ENCODE measurements at regions not wholly inside any gene's neighbourhood (a gene's known extent, or its start where the extent isn't known, plus 50 kb on each side); places are given as distances from the start of the nearest gene placed in this dataset.

DNA sequence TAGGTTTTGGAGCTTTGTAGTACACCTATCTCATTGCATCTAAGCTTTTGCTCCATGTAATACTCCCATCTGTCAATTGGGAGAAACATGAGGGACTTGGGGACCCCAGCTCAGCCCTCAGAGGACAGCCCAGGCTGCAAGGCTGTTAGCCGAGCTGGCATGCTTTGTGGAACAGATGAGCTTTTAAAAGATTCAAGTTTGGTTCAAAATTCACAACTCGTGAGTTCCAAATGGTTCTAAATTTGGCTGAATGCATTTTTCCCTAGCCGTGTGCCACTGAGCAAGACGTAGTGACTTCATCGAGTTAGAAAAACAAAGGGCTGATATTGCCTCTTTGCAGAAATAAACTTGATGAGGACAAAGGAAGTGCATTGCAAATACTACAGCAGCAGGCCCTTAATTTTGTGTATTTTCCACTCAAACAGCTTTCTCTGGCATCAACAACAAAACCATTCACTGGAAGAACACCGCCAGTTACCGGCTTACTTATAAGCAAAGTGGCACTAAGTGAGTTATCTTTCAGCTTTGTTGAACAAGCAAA lies 165.0 kb upstream of the HS3ST1 start:
- intact Hi-C loops (cut with micrococcal nuclease): no loop called here
- Mint-ChIP-seq H3K9me3 (no peaks in the 10 kb centered on the region), H3K27ac (no peak overlapping the region), H3K36me3 (ENCODE audit: low read depth) (no peaks in the 10 kb centered on the region), H3K27me3 (ENCODE audit: low read depth) (no peaks in the 10 kb centered on the region), H3K4me1 (ENCODE audit: low read depth) (peaks cover 4% of the 10 kb centered on the region), H3K4me3 (ENCODE audit: low read depth) (no peak overlapping the region)
- DNase-seq (ENCODE audit: low spot score): no peak

DNA sequence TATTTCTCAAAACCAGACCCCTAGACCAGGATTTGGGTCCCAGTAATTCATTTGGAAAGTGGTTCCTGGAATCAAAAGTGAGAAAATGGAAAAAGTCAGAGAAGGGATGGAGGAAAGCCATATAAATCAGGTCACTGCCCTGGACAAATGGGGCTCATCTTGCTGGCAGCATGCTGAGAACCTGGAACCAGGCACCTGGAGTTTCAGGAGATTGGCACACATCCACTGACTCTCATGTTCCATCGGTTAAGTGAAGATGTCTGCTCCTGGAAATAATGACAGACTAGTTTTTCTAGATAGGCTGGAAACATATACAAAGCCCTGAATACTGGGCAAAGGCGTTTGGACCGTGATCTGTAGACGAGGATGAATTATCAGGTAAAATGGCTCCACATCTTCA lies 163.6 kb upstream of the HS3ST1 start:
- no peak for DNase-seq (ENCODE audit: low spot score)
- H3K27me3 Mint-ChIP-seq (ENCODE audit: low read depth): no peaks in the 10 kb centered on the region
- H3K27ac Mint-ChIP-seq: no peak overlapping the region
- no peak overlapping the region for H3K4me3 Mint-ChIP-seq (ENCODE audit: low read depth)
- no peaks in the 10 kb centered on the region for H3K4me1 Mint-ChIP-seq (ENCODE audit: low read depth)
- no peaks in the 10 kb centered on the region for H3K36me3 Mint-ChIP-seq (ENCODE audit: low read depth)
- H3K9me3 Mint-ChIP-seq: no peaks in the 10 kb centered on the region
- intact Hi-C loops (cut with micrococcal nuclease): no loop called here

DNA sequence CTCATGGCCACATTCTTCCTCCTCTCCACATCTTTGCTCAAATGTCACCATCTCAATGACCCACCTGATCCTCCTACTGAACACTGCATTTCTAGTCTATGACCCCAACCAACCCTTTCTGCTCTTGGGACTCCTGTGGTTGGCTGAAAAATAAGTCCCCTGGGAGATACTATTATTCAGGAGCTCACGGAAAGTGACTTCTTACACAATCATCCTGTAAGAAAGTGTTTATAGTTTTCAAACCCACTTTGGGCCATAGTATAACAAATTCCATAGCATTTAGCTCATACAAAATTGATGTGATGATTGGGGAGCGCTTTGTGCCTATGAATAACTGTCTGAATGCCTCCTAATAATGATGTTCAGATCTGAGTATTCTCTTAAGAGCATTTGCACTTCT lies 161.4 kb upstream of the HS3ST1 start:
- intact Hi-C loops (cut with micrococcal nuclease): no loop called here
- H3K9me3 Mint-ChIP-seq: no peaks in the 10 kb centered on the region
- H3K27ac Mint-ChIP-seq: no peak overlapping the region
- no peak for DNase-seq (ENCODE audit: low spot score)
- H3K4me1 Mint-ChIP-seq (ENCODE audit: low read depth): no peaks in the 10 kb centered on the region
- H3K27me3 Mint-ChIP-seq (ENCODE audit: low read depth): no peaks in the 10 kb centered on the region
- H3K36me3 Mint-ChIP-seq (ENCODE audit: low read depth): no peaks in the 10 kb centered on the region
- no peak overlapping the region for H3K4me3 Mint-ChIP-seq (ENCODE audit: low read depth)

DNA sequence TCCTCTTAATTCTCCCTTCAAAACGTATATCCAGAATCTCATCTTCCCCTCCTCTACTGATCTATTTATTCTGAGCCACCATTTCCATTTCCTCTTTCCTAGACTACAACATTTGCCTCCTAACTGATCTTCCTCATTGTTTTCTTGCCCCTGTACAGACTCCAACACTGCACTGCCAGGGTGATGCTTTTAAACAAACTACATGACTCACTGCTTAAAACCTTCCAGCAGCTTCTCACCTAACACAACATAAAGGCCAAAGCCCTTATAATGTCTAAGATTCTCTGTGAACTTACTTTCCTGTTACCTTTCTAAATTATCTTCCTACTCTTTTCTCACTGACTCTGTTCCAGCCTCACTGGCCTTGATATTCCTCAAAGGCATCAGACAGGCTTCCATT lies 161.0 kb upstream of the HS3ST1 start:
- no peaks in the 10 kb centered on the region for H3K4me1 Mint-ChIP-seq (ENCODE audit: low read depth)
- H3K36me3 Mint-ChIP-seq (ENCODE audit: low read depth): no peaks in the 10 kb centered on the region
- no peak overlapping the region for H3K27ac Mint-ChIP-seq
- no peaks in the 10 kb centered on the region for H3K9me3 Mint-ChIP-seq
- no peaks in the 10 kb centered on the region for H3K27me3 Mint-ChIP-seq (ENCODE audit: low read depth)
- intact Hi-C loops (cut with micrococcal nuclease): no loop called here
- no peak for DNase-seq (ENCODE audit: low spot score)
- no peak overlapping the region for H3K4me3 Mint-ChIP-seq (ENCODE audit: low read depth)

- Mint-ChIP-seq H3K27ac (no peak overlapping the region), H3K4me3 (ENCODE audit: low read depth) (no peak overlapping the region), H3K36me3 (ENCODE audit: low read depth) (no peaks in the 10 kb centered on the region), H3K4me1 (ENCODE audit: low read depth) (no peaks in the 10 kb centered on the region), H3K9me3 (no peaks in the 10 kb centered on the region), H3K27me3 (ENCODE audit: low read depth) (no peaks in the 10 kb centered on the region)
- no peak for DNase-seq (ENCODE audit: low spot score)
- intact Hi-C loops (cut with micrococcal nuclease): no loop called here
Observed at GRCh38 chr4:11587797-11588196, 159.1 kb upstream of the HS3ST1 start.

DNA sequence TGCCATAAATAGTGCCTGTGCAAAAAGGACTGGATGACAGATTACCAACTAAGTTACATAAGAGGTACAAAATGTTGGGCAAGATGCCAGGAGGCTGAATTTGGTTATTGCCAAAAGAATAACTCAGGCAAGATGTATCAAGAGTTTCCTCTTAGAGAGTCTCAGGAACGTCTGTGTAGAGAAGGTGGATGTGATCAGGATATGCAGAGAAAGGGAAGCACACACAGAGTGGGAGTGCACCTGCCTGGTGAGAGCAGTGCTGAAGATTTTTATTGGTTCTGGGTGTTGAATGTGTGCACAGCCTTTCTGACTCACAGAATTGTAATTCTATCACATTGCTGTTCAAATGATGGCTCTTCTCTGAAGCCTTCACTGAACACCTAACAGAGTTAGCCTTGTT lies 156.8 kb upstream of the HS3ST1 start:
- no peaks in the 10 kb centered on the region for H3K36me3 Mint-ChIP-seq (ENCODE audit: low read depth)
- intact Hi-C loops (cut with micrococcal nuclease): no loop called here
- no peak overlapping the region for H3K4me3 Mint-ChIP-seq (ENCODE audit: low read depth)
- no peaks in the 10 kb centered on the region for H3K4me1 Mint-ChIP-seq (ENCODE audit: low read depth)
- H3K9me3 Mint-ChIP-seq: peaks cover 3% of the 10 kb centered on the region
- H3K27me3 Mint-ChIP-seq (ENCODE audit: low read depth): no peaks in the 10 kb centered on the region
- H3K27ac Mint-ChIP-seq: no peak overlapping the region
- no peak for DNase-seq (ENCODE audit: low spot score)

DNA sequence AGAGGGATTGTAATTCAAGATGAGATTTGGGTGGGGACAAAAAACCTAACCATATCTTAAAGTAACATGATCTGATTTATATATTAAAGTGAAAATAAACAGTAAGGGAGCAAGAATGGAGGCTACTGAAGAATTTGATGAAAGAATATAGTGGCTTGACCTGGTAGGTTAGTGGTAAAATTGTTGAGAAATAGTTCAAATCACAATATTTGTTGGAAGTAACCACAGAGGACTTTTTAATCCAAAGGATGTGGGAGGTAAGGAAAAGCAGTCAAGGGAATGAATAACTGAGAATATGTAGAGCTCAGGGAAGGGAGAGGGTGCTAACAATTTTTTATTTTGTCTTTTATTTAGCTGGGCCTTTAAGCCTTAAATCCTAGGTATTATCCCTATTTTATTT lies 139.8 kb upstream of the HS3ST1 start:
- no peaks in the 10 kb centered on the region for H3K27me3 Mint-ChIP-seq (ENCODE audit: low read depth)
- no peak overlapping the region for H3K27ac Mint-ChIP-seq
- H3K4me1 Mint-ChIP-seq (ENCODE audit: low read depth): no peaks in the 10 kb centered on the region
- intact Hi-C loops (cut with micrococcal nuclease): no loop called here
- H3K36me3 Mint-ChIP-seq (ENCODE audit: low read depth): no peaks in the 10 kb centered on the region
- no peak overlapping the region for H3K4me3 Mint-ChIP-seq (ENCODE audit: low read depth)
- no peaks in the 10 kb centered on the region for H3K9me3 Mint-ChIP-seq
- DNase-seq (ENCODE audit: low spot score): no peak

GRCh38 chr4:11566444-11567022 lies 137.8 kb upstream of the HS3ST1 start:
- Mint-ChIP-seq H3K4me1 (ENCODE audit: low read depth) (no peaks in the 10 kb centered on the region), H3K27me3 (ENCODE audit: low read depth) (no peaks in the 10 kb centered on the region), H3K9me3 (no peaks in the 10 kb centered on the region), H3K4me3 (ENCODE audit: low read depth) (no peak overlapping the region), H3K27ac (no peak overlapping the region), H3K36me3 (ENCODE audit: low read depth) (no peaks in the 10 kb centered on the region)
- DNase-seq (ENCODE audit: low spot score): no peak
- intact Hi-C loops (cut with micrococcal nuclease): no loop called here

DNA sequence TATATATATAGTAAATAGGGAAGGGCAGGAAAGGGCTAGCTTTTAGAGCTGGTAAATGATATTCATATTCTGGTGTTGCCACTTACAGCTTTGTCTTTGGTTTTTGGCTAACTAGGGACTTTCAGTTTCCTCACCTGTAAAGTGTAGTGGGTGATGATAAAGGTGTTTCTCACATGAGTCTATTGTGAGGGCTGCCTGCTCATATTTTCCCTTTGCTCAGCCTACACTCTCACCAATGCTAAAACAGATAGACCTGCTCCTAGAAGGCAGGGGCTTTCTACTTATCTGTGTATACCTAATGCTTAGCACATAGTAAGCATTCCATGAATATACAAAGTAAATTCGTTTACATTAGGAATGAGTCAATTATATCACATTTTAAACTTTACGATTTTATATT lies 137.2 kb upstream of the HS3ST1 start:
- H3K27ac Mint-ChIP-seq: no peak overlapping the region
- no peaks in the 10 kb centered on the region for H3K4me1 Mint-ChIP-seq (ENCODE audit: low read depth)
- no peaks in the 10 kb centered on the region for H3K9me3 Mint-ChIP-seq
- H3K27me3 Mint-ChIP-seq (ENCODE audit: low read depth): no peaks in the 10 kb centered on the region
- DNase-seq (ENCODE audit: low spot score): no peak
- no peak overlapping the region for H3K4me3 Mint-ChIP-seq (ENCODE audit: low read depth)
- intact Hi-C loops (cut with micrococcal nuclease): no loop called here
- no peaks in the 10 kb centered on the region for H3K36me3 Mint-ChIP-seq (ENCODE audit: low read depth)

DNA sequence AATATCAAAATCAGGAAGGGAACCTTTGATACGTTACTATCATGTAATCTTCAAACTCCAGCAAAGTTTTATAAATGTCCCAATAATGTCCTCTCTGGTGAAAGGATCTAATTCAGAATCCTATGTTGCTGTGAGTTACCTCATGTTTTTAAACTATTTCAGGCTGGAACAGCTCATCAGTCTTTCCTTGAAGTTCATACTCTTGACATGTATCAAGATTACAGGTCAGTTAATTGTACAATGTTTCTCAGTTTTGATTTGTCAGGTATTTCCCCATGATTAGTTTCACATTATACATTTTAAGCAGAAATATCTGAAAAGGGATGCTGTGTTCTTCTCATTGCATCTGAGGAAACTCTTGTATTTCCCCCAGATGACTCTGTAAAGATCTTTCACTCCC lies 136.5 kb upstream of the HS3ST1 start:
- Mint-ChIP-seq H3K27me3 (ENCODE audit: low read depth) (no peaks in the 10 kb centered on the region), H3K36me3 (ENCODE audit: low read depth) (no peaks in the 10 kb centered on the region), H3K4me1 (ENCODE audit: low read depth) (no peaks in the 10 kb centered on the region), H3K9me3 (no peaks in the 10 kb centered on the region), H3K27ac (no peak overlapping the region), H3K4me3 (ENCODE audit: low read depth) (no peak overlapping the region)
- DNase-seq (ENCODE audit: low spot score): no peak
- intact Hi-C loops (cut with micrococcal nuclease): no loop called here

DNA sequence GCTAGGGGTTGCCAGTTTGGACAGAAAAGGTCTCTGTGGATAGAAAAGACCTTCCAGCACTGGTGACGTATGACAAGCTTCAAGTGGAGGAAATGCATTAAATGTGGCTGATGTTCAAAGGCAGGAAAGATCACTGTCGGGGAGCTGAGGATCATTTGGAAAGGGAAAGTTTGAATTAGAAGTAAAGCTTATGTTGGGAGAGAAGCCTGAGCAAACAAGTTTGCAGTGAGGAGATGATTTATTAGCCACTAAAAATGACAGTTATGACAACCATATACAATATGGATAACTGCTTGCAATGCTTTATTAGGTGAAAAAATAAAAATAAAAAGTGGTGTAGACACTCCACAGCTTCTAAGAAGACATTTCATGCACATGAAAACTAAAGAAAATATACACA lies 135.3 kb upstream of the HS3ST1 start:
- no peaks in the 10 kb centered on the region for H3K27me3 Mint-ChIP-seq (ENCODE audit: low read depth)
- no peak overlapping the region for H3K4me3 Mint-ChIP-seq (ENCODE audit: low read depth)
- H3K9me3 Mint-ChIP-seq: no peaks in the 10 kb centered on the region
- intact Hi-C loops (cut with micrococcal nuclease): no loop called here
- no peaks in the 10 kb centered on the region for H3K4me1 Mint-ChIP-seq (ENCODE audit: low read depth)
- no peaks in the 10 kb centered on the region for H3K36me3 Mint-ChIP-seq (ENCODE audit: low read depth)
- no peak overlapping the region for H3K27ac Mint-ChIP-seq
- no peak for DNase-seq (ENCODE audit: low spot score)

DNA sequence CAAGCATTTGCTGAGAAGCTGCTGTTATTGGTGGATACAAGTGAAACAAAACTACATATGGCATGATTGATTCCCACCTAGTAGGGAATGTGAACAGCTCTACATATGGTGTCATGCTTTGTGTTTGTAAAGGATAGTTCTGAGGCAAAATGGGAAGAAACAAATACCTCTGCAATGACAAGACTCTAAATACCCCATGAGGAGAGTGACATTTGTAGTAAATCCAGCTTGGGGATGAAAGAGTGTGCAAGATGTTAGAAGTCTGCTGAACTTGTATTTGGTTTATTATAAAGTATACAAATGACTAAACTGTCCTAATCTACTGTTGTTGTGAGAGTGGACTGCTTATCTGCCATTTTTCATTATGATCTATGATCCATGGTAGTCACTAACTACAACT lies 120.8 kb upstream of the HS3ST1 start:
- H3K9me3 Mint-ChIP-seq: peaks cover 3% of the 10 kb centered on the region
- H3K36me3 Mint-ChIP-seq (ENCODE audit: low read depth): no peaks in the 10 kb centered on the region
- no peak overlapping the region for H3K4me3 Mint-ChIP-seq (ENCODE audit: low read depth)
- no peaks in the 10 kb centered on the region for H3K27me3 Mint-ChIP-seq (ENCODE audit: low read depth)
- intact Hi-C loops (cut with micrococcal nuclease): no loop called here
- no peak for DNase-seq (ENCODE audit: low spot score)
- H3K4me1 Mint-ChIP-seq (ENCODE audit: low read depth): peaks cover 10% of the 10 kb centered on the region
- H3K27ac Mint-ChIP-seq: no peak overlapping the region

DNA sequence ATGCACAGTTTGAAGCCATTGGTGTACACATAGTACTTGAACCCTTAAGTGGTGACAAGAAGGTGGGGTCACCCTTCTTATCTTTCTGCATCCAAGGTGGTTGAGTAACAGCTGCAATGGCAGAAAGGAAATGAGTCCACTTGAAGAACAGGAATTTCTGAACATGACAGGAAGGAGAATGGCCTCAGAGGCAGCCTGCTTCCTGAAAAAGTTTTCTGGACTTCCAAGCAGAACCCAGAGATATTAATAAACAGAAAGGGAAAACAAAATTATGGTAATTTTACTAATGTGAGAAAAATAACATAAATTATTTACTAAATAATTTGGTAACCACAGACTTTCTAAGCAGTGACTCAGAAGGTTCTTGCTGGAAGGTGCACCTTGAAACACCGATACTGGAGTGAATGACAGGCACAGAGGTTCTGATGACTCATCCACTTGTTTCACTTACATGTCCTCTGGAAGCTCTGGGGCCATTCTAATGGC lies 119.9 kb upstream of the HS3ST1 start:
- peaks cover 3% of the 10 kb centered on the region for H3K27me3 Mint-ChIP-seq (ENCODE audit: low read depth)
- intact Hi-C loops (cut with micrococcal nuclease): no loop called here

More for the DNA sequence above, 119.9 kb upstream of the HS3ST1 start:
- no peaks in the 10 kb centered on the region for H3K36me3 Mint-ChIP-seq (ENCODE audit: low read depth)
- H3K9me3 Mint-ChIP-seq: peaks cover 3% of the 10 kb centered on the region
- H3K4me3 Mint-ChIP-seq (ENCODE audit: low read depth): no peak overlapping the region
- no peak for DNase-seq (ENCODE audit: low spot score)
- peaks cover 11% of the 10 kb centered on the region for H3K4me1 Mint-ChIP-seq (ENCODE audit: low read depth)
- H3K27ac Mint-ChIP-seq: no peak overlapping the region
